NCI-H2107 treated with DMSO at 0.1 percent for 48 hours (cell line): ENCODE measurements at regions not wholly inside any gene's neighbourhood (a gene's known extent, or its start where the extent isn't known, plus 50 kb on each side); places are given as distances from the start of the nearest gene placed in this dataset.
"Not testable (repeated sequence)": the region's sequence is repeated elsewhere in the genome, so short reads cannot be mapped to it uniquely, and the experiment has no call there.

Experiments
- DNase-seq: peaks from one replicate; lab custom pipeline; 2025; ENCODE audit not compliant: unreplicated experiment; lab: John Stamatoyannopoulos, UW

GRCh38 chr16:48011466-48011865 is 144.3 kb downstream of the ABCC12 start:
- no peak for DNase-seq

GRCh38 chr16:48008011-48008525 is 147.7 kb downstream of the ABCC12 start:
- no peak for DNase-seq

- no peak for DNase-seq
Observed at GRCh38 chr16:48004141-48004695, 151.6 kb downstream of the ABCC12 start.

- no peak for DNase-seq
Observed at GRCh38 chr16:48003206-48003907, 152.4 kb downstream of the ABCC12 start.

GRCh38 chr16:48001324-48001895 is 154.4 kb downstream of the ABCC12 start:
- DNase-seq, result no peak

- DNase-seq, result no peak
Observed at GRCh38 chr16:48000622-48001021, 155.2 kb downstream of the ABCC12 start.

GRCh38 chr16:47999595-47999994 is 156.2 kb downstream of the ABCC12 start:
- DNase-seq, result no peak

GRCh38 chr16:47995354-47995753 is 160.4 kb downstream of the ABCC12 start:
- no peak for DNase-seq

- no peak for DNase-seq
Observed at GRCh38 chr16:47991491-47991890, 164.3 kb downstream of the ABCC12 start.

GRCh38 chr16:47990676-47991075 is 165.1 kb downstream of the ABCC12 start:
- DNase-seq, result no peak

GRCh38 chr16:47987136-47987535 is 168.7 kb downstream of the ABCC12 start:
- DNase-seq, result no peak

GRCh38 chr16:47986031-47986430 is 169.8 kb downstream of the ABCC12 start:
- no peak for DNase-seq

GRCh38 chr16:47984669-47985068 is 171.1 kb downstream of the ABCC12 start:
- DNase-seq, result no peak

GRCh38 chr16:47983999-47984580 is 171.7 kb downstream of the ABCC12 start:
- no peak for DNase-seq

GRCh38 chr16:47980212-47980611 is 175.6 kb downstream of the ABCC12 start:
- DNase-seq, result no peak

- no peak for DNase-seq
Observed at GRCh38 chr16:47979616-47980182, 176.1 kb downstream of the ABCC12 start.

- no peak for DNase-seq
Observed at GRCh38 chr16:47979164-47979520, 176.7 kb downstream of the ABCC12 start.

- DNase-seq, result no peak
Observed at GRCh38 chr16:47978491-47979163, 177.2 kb downstream of the ABCC12 start.

- DNase-seq, result no peak
Observed at GRCh38 chr16:47977802-47978201, 178.0 kb downstream of the ABCC12 start.

GRCh38 chr16:47976636-47977210 is 179.1 kb downstream of the ABCC12 start:
- DNase-seq, result no peak

- DNase-seq, result not testable (repeated sequence)
Observed at GRCh38 chr16:47974971-47975370, 180.8 kb downstream of the ABCC12 start.
